ENCODE measurements at regions not wholly inside any gene's neighbourhood (a gene's known extent, or its start where the extent isn't known, plus 50 kb on each side); places are given as distances from the start of the nearest gene placed in this dataset.

GRCh38 chr11:112795142-112795815, 165.9 kb upstream of the NCAM1 start:
- peak; percentile 44 to 81 for DNase-seq

DNA sequence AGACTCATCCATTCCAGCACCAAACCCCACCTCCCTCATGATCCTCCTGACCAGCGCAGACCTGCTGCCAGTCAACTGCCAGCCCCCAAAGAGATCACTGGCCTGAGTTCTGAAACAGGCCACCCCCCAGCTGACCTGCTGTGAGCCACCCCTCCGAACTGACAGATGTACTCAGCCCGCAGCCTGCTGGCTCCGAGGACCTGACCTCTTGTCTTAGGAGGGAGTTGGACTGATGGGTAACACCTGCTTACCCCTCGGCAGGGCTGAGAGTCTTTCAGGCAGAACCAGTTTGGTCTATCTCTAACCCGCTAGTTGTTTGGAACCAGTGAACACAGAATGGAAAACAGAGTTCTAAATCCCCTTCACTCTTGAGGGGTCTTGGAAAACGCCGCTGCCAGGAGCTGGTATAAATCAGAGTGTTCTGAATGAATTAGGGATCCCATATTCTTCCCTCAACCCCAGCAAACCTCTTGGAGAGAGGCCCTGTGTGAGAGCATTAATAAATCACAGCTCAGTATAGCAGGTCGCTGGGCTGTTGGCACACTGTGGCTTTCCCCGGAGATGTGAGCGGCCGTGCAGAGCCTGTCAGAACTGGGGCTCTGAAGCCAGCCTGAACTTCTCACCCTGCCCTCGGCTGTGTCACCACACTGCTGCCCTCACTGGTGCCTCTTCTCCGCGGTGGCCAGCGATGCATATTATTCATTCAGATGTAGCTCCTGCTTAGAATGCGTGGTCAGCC, 165.1 kb upstream of the NCAM1 start:
- peak in 1 of 2 experiments; percentile 52 for DNase-seq

- peak in 1 of 2 experiments; percentile 56 for DNase-seq
These were observed 164.1 kb upstream of the NCAM1 start for GRCh38 chr11:112797092-112797491.

GRCh38 chr11:112797648-112798293, 163.4 kb upstream of the NCAM1 start:
- DNase-seq = peak; percentile 57 to 85

GRCh38 chr11:112801025-112801816, 160.0 kb upstream of the NCAM1 start:
- peak; percentile 21 to 57 for DNase-seq

- DNase-seq = peak in 1 of 2 experiments; percentile 41
These were observed 159.5 kb upstream of the NCAM1 start for GRCh38 chr11:112801817-112802088.

GRCh38 chr11:112805658-112806057, 155.6 kb upstream of the NCAM1 start:
- peak; percentile 31 to 45 for DNase-seq

- no peak for DNase-seq
These were observed 155.0 kb upstream of the NCAM1 start for GRCh38 chr11:112806256-112806655.

- DNase-seq = peak; percentile 23 to 62
These were observed 154.3 kb upstream of the NCAM1 start for GRCh38 chr11:112806876-112807275.

- no peak for DNase-seq
These were observed 151.8 kb upstream of the NCAM1 start for GRCh38 chr11:112809429-112809828.

DNA sequence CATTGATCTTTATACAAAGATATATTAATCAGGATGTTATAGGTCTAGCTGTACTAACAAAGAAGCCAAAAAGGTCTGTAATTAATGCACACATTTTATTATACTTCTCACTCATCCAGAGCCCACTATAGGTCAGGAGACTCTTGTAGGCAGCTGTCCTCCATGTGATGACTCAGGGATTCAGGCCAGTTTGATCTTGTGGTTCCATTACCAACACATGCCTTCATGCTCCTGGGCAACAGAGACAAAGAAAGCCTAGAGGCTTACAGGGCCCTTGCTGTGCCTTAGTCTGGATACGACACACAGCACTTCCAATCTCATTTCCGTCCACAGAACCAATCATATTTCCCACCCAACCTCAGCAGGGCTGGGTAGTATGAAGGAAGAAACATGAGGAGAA, 150.3 kb upstream of the NCAM1 start:
- DNase-seq = no peak

DNA sequence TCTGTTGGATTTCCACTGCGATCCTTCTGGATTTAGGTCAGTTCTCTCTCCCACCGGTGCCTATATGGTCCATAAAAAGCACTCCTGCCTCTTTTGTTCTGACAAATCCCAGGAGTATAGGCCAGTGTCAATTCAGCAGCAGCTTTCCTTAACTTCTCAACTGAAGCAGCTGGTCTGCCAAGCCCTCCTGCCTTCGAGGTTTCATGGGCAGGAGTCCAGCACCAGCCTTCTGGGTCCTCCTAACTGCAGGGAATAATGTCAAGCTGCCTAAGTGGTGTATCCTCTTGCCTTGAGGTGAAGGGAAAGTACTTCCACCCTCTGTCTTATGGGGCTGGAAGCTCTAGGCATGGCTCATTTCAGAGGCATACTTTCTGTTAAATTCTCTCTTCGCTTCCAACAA, 149.4 kb upstream of the NCAM1 start:
- DNase-seq = peak; percentile 20 to 73

DNA sequence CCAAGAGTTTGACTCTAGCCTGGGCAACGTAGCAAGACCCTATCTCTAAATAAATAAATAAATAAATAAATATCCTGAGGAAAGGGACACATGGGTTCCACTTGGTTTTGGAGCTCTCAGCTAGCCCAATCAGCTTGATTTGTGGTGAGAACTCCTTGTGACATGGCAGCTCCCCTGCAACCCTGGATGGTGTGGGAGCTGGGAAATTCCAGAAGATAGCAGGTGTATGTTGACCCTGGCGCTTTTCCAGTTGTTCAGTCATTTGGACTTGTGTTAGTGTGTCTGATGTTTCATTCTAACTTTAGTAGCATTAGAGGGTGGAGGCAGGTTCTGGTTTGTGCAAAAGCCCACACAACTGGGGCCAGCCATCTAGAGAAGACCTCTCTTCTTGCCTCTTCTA, 148.5 kb upstream of the NCAM1 start:
- no peak for DNase-seq

GRCh38 chr11:112814168-112814567, 147.1 kb upstream of the NCAM1 start:
- no peak for DNase-seq

GRCh38 chr11:112817376-112817775, 143.8 kb upstream of the NCAM1 start:
- DNase-seq = no peak

- DNase-seq = no peak
These were observed 138.5 kb upstream of the NCAM1 start for GRCh38 chr11:112822478-112823274.

DNA sequence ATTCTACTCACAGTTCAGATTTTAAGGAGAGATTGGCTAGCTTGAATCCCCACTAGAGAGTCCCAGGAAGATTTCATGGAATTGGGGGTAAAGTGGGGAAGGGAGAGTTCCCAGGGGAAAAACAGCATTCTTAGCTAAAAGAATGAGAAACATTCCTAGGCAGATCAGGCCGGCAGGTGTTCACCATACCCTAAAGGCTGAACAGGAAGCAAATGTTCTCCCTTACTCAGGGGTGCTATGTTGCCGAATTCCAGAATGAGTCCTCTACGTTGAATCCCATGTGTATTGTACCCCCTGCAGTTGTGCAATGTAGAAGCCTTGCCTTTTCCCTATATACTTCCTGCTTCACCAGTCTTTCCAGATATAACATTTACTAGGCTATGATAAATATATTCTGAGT, 135.2 kb upstream of the NCAM1 start:
- DNase-seq = no peak

DNA sequence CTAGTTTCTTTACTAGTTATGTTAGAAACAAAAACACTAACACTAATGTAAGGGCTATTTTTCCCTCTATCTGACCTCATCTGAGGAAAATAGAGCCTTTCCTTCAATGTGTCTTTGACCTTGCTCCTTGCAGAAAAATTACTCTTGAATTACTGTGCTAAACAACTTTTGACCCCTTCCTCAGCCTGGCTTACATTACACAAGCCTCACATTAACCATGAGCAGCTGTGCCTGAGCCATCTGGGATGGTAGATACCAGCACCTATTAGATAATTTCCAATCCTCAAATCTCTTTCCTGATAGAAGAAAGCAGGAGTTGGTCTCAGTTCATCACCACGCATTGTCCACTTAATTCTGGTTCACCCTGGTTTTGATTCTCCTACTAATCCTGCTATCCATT, 134.4 kb upstream of the NCAM1 start:
- no peak for DNase-seq

DNA sequence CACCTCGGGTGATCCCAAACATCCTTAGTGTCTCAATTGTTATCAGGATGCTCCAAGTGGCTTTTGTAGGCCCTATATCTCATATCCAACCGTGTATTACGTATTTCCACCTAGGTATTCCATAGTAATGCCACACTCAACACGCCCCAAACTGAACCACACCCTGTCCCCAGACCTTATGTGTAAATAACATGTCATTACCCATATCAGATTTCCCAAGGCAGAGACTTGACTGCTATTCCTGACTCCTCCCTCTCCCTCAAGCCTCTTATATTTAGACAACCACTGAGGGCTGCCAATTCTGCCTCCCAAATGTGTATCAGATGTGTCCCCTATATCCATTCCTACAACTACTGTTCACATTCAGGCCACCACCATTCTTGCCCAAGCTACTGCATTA, 132.8 kb upstream of the NCAM1 start:
- DNase-seq = no peak

GRCh38 chr11:112829971-112830654, 131.1 kb upstream of the NCAM1 start:
- DNase-seq = no peak

DNA sequence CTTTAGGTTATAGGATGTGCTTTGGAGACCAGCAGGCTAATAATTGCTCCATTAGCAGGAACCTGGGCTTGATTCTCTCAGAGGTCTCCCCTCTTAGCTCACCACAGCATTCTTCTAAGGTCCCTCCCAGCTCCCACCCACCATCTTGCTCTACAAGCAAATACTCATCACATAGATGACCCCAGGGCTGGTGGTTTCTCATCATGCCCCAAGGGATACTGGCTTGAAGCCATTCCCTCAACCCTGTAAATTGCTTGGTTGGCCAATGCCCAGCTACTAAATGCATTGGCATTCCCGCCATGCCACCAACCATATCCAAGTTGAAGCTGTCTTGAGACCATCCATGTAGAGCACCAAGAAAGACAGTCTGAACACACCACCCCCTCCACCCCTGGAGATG, 130.2 kb upstream of the NCAM1 start:
- DNase-seq = no peak
